Tibial nerve (tissue), 4 donors: ENCODE measurements at regions not wholly inside any gene's neighbourhood (a gene's known extent, or its start where the extent isn't known, plus 50 kb on each side); places are given as distances from the start of the nearest gene placed in this dataset.

Experiments
- DNase-seq, 2 donors: peaks; one replicate each; pipeline ENCODE4 v3.0.0-alpha.2; 2019; ENCODE audit warnings: low spot score in 2 of 2
- H3K27ac ChIP-seq, 4 donors: fragments of 200-600 bp; sonication (generic) in 3 of 4; one replicate each; pipeline ENCODE4 v1.5.1; 2017 to 2019; ENCODE audit warnings: mild to moderate bottlenecking in 1 of 4
- H3K27me3 ChIP-seq, 2 donors: fragments of 200-600 bp; sonication (generic) in 1 of 2; one replicate each; pipeline versions ENCODE4 v1.5.1 to v1.6.0; 2017 to 2019
- H3K36me3 ChIP-seq, 3 donors: fragments of 200-600 bp; sonication (generic); one replicate each; pipeline ENCODE4 v1.5.1; 2018 to 2019
- H3K4me1 ChIP-seq, 4 donors: fragments of 200-600 bp; sonication (generic) in 3 of 4; one replicate each; pipeline ENCODE4 v1.5.1; 2017 to 2019
- H3K4me3 ChIP-seq, 4 donors: fragments of 200-600 bp; sonication (generic) in 3 of 4; one replicate each; pipeline ENCODE4 v1.5.1; 2017 to 2019; ENCODE audit warnings: mild to moderate bottlenecking in 1 of 4, moderate library complexity in 1 of 4
- H3K9me3 ChIP-seq, 4 donors: fragments of 200-600 bp; sonication (generic) in 3 of 4; one replicate each; pipeline ENCODE4 v1.5.1; 2017 to 2019
- EP300 ChIP-seq, 2 donors: sonication (generic); formaldehyde crosslinking; IDR thresholded peaks; one replicate each; pipeline ENCODE4 v1.6.1; 2017; ENCODE audit warnings: antibody characterized with exemption in 2 of 2, mild to moderate bottlenecking in 1 of 2
- POLR2A ChIP-seq, 2 donors: fragments of 450-650 bp; IDR thresholded peaks; one replicate each; pipeline ENCODE4 v1.6.1; 2017; ENCODE audit warnings: antibody characterized with exemption in 2 of 2, mild to moderate bottlenecking in 2 of 2, moderate library complexity in 2 of 2
- WGBS, 2 donors: methylation state at CpG; one replicate each; pipeline ENCODE4 v1.1.5; 2018; 5-methylcytosine and 5-hydroxymethylcytosine counted together
- TF ChIP-seq, protein P1 (sequence below), 5 experiments: fragments of 200-600 bp in 3 of 5; fragments of 450-650 bp in 2 of 5; sonication (generic) in 3 of 5; IDR thresholded peaks; one replicate each; pipeline ENCODE4 v1.5.1; 2016 to 2019; ENCODE audit warnings: antibody characterized with exemption in 5 of 5, mild to moderate bottlenecking in 3 of 5, moderate library complexity in 2 of 5

- Histone ChIP-seq H3K27ac (no peak overlapping the region), H3K27me3 (no peaks in the 10 kb centered on the region), H3K36me3 (no peaks in the 10 kb centered on the region), H3K9me3 (no peaks in the 10 kb centered on the region), H3K4me3 (no peak overlapping the region), H3K4me1 (peaks cover 0 to 8% (median 0%) of the 10 kb centered on the region in 4 donors)
- TF ChIP-seq POLR2A (IDR thresholded peaks at IDR 0.05) (no peak), EP300 (IDR thresholded peaks at IDR 0.05) (no peak)
- TF ChIP-seq, protein P1, sequence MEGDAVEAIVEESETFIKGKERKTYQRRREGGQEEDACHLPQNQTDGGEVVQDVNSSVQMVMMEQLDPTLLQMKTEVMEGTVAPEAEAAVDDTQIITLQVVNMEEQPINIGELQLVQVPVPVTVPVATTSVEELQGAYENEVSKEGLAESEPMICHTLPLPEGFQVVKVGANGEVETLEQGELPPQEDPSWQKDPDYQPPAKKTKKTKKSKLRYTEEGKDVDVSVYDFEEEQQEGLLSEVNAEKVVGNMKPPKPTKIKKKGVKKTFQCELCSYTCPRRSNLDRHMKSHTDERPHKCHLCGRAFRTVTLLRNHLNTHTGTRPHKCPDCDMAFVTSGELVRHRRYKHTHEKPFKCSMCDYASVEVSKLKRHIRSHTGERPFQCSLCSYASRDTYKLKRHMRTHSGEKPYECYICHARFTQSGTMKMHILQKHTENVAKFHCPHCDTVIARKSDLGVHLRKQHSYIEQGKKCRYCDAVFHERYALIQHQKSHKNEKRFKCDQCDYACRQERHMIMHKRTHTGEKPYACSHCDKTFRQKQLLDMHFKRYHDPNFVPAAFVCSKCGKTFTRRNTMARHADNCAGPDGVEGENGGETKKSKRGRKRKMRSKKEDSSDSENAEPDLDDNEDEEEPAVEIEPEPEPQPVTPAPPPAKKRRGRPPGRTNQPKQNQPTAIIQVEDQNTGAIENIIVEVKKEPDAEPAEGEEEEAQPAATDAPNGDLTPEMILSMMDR (IDR thresholded peaks at IDR 0.05): no peak
- 84 to 91% methylated on average over 22 of the region's 22 CpGs for WGBS, 2 donors
- DNase-seq: no peak
Measured at GRCh38 chr3:194852345-194852744, 166.7 kb downstream of the FAM43A start.

DNA sequence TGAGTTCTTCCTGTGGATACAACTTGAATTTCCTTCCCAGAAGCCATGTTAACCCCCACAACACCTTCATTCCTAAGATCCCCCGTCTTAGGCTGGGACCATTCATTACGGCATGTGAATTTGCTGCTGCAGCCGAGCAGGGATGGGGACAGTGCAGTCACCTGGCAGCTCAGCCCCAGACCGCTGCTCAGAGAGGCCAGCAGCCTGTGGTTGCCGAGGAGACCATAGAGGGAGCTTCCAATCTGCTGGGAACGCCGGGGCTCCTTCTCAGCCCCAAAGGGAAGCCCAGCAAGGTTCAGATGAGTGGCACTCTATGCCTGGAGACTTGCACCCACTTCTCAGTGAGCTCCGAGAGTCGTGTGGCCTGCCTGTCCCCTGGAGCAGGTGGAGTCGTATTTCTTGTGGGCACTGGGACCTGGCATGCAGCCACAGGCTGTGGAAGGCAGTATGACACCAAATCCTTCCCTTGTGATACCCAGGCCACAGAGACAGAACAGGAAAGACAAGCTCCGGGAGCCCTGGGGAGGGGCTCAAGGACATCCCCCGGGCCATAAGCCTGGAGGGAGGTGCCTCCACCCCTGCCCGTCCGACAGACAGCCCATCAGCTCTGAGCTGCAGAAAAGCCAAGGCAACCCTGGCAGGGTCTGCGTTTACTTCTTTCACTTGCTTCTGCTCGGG is 167.3 kb downstream of the FAM43A start:
- no peak for DNase-seq
- Histone ChIP-seq H3K27me3 (no peaks in the 10 kb centered on the region), H3K4me1 (peaks cover 0 to 8% (median 0%) of the 10 kb centered on the region in 4 donors), H3K9me3 (no peaks in the 10 kb centered on the region), H3K4me3 (no peak overlapping the region), H3K27ac (no peak overlapping the region), H3K36me3 (no peaks in the 10 kb centered on the region)
- TF ChIP-seq POLR2A (IDR thresholded peaks at IDR 0.05) (no peak), EP300 (IDR thresholded peaks at IDR 0.05) (no peak)
- TF ChIP-seq, protein P1 (IDR thresholded peaks at IDR 0.05): no peak
- WGBS, 2 donors: 68 to 77% methylated on average over 15 of the region's 16 CpGs

- Histone ChIP-seq H3K4me3 (no peak overlapping the region), H3K4me1 (peaks cover 0 to 8% (median 0%) of the 10 kb centered on the region in 4 donors), H3K27me3 (no peaks in the 10 kb centered on the region), H3K9me3 (no peaks in the 10 kb centered on the region), H3K36me3 (no peaks in the 10 kb centered on the region), H3K27ac (no peak overlapping the region)
- WGBS, 2 donors: 32 to 41% methylated on average over 4 of the region's 4 CpGs
- no peak for DNase-seq
- TF ChIP-seq EP300 (IDR thresholded peaks at IDR 0.05): no peak
- TF ChIP-seq, protein P1 (IDR thresholded peaks at IDR 0.05): no peak
- no peak for TF ChIP-seq POLR2A (IDR thresholded peaks at IDR 0.05)
Measured at GRCh38 chr3:194854206-194854605, 168.5 kb downstream of the FAM43A start.

GRCh38 chr3:194854659-194855390 is 169.1 kb downstream of the FAM43A start:
- WGBS, 2 donors: 65 to 70% methylated on average over 9 of the region's 9 CpGs
- Histone ChIP-seq H3K4me3 (no peak overlapping the region), H3K9me3 (no peaks in the 10 kb centered on the region), H3K27me3 (no peaks in the 10 kb centered on the region), H3K4me1 (peaks cover 0 to 8% (median 0%) of the 10 kb centered on the region in 4 donors), H3K36me3 (no peaks in the 10 kb centered on the region), H3K27ac (no peak overlapping the region)
- no peak for DNase-seq
- TF ChIP-seq, protein P1 (IDR thresholded peaks at IDR 0.05): no peak
- TF ChIP-seq POLR2A (IDR thresholded peaks at IDR 0.05): no peak
- TF ChIP-seq EP300 (IDR thresholded peaks at IDR 0.05): peak in 1 of 2 donors; percentile 14

- Histone ChIP-seq H3K27me3 (no peaks in the 10 kb centered on the region), H3K27ac (no peak overlapping the region), H3K4me1 (peaks cover 0 to 8% (median 0%) of the 10 kb centered on the region in 4 donors), H3K4me3 (no peak overlapping the region), H3K9me3 (no peaks in the 10 kb centered on the region), H3K36me3 (no peaks in the 10 kb centered on the region)
- WGBS, 2 donors: 76 to 78% methylated on average over 7 of the region's 7 CpGs
- TF ChIP-seq POLR2A (IDR thresholded peaks at IDR 0.05) (no peak), EP300 (IDR thresholded peaks at IDR 0.05) (no peak)
- TF ChIP-seq, protein P1 (IDR thresholded peaks at IDR 0.05): no peak
- DNase-seq: no peak
Measured at GRCh38 chr3:194856296-194856695, 170.6 kb downstream of the FAM43A start.
